HG02678 (cell line): ENCODE measurements at regions not wholly inside any gene's neighbourhood (a gene's known extent, or its start where the extent isn't known, plus 50 kb on each side); places are given as distances from the start of the nearest gene placed in this dataset.

Source experiments
- ATAC-seq: cut with Tn5 transposase; IDR thresholded peaks from one replicate; pipeline ENCODE4 v1.9.1; 2021; ENCODE audit warnings: mild to moderate bottlenecking, moderate library complexity; ENCODE audit not compliant: unreplicated experiment

- ATAC-seq, result no peak
Measured at GRCh38 chr17:33511670-33512069, 218.6 kb upstream of the ASIC2 start.

- no peak for ATAC-seq
Measured at GRCh38 chr17:33512113-33512512, 219.0 kb upstream of the ASIC2 start.

GRCh38 chr17:33513769-33514168, 220.7 kb upstream of the ASIC2 start:
- ATAC-seq, result no peak

GRCh38 chr17:33514369-33514768, 221.3 kb upstream of the ASIC2 start:
- ATAC-seq, result no peak

- ATAC-seq, result no peak
Measured at GRCh38 chr17:33515974-33516373, 222.9 kb upstream of the ASIC2 start.

- no peak for ATAC-seq
Measured at GRCh38 chr17:33516645-33517044, 223.6 kb upstream of the ASIC2 start.

GRCh38 chr17:33517746-33518145, 224.7 kb upstream of the ASIC2 start:
- no peak for ATAC-seq

- ATAC-seq, result no peak
Measured at GRCh38 chr17:33519692-33520091, 226.6 kb upstream of the ASIC2 start.

- no peak for ATAC-seq
Measured at GRCh38 chr17:33520426-33521330, 227.6 kb upstream of the ASIC2 start.

GRCh38 chr17:33521784-33522183, 228.7 kb upstream of the ASIC2 start:
- no peak for ATAC-seq

- no peak for ATAC-seq
Measured at GRCh38 chr17:33522623-33523022, 229.5 kb upstream of the ASIC2 start.

GRCh38 chr17:33523577-33523981, 230.5 kb upstream of the ASIC2 start:
- no peak for ATAC-seq

- ATAC-seq, result no peak
Measured at GRCh38 chr17:33525186-33525585, 232.1 kb upstream of the ASIC2 start.

GRCh38 chr17:33526717-33527116, 233.6 kb upstream of the ASIC2 start:
- ATAC-seq, result no peak

GRCh38 chr17:33527290-33527689, 234.2 kb upstream of the ASIC2 start:
- ATAC-seq, result no peak

- ATAC-seq, result no peak
Measured at GRCh38 chr17:33528846-33529245, 235.8 kb upstream of the ASIC2 start.

- ATAC-seq, result no peak
Measured at GRCh38 chr17:33529816-33530215, 236.7 kb upstream of the ASIC2 start.

- ATAC-seq, result no peak
Measured at GRCh38 chr17:33531311-33531710, 238.2 kb upstream of the ASIC2 start.

- no peak for ATAC-seq
Measured at GRCh38 chr17:33534087-33534486, 241.0 kb upstream of the ASIC2 start.

- ATAC-seq, result no peak
Measured at GRCh38 chr17:33545124-33545523, 252.0 kb upstream of the ASIC2 start.

GRCh38 chr17:33550261-33550660, 257.2 kb upstream of the ASIC2 start:
- ATAC-seq, result no peak

GRCh38 chr17:33551075-33551474, 258.0 kb upstream of the ASIC2 start:
- ATAC-seq, result no peak

GRCh38 chr17:33551911-33552310, 258.8 kb upstream of the ASIC2 start:
- no peak for ATAC-seq
